ENCODE measurements at regions not wholly inside any gene's neighbourhood (a gene's known extent, or its start where the extent isn't known, plus 50 kb on each side); places are given as distances from the start of the nearest gene placed in this dataset.
"Not testable (repeated sequence)": the region's sequence is repeated elsewhere in the genome, so short reads cannot be mapped to it uniquely, and the experiment has no call there.

DNA sequence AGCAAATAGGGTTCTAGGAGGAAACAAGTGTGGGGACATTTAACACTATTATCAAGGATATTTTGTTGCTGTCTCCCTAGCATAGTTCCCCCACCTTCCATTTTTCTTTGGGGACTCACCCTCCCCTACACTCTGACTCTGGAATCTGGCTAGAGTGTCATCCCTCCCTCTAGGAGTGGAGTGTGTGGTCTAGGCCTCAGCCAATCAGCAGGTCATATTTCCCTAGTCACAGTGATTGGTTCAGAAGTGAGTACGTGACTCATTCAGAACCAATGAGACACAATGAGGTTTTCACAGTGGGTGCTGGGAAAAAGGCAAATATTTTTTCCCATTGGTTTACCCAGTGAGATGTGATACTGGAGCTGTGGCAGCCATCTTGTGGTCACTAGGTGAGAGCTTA lies 234.4 kb downstream of the SHQ1 start:
- no peak overlapping the region for H3K27ac Mint-ChIP-seq
- peaks cover 2% of the 10 kb centered on the region for H3K36me3 Mint-ChIP-seq (ENCODE audit: low read depth)
- H3K9me3 Mint-ChIP-seq: peaks cover 5% of the 10 kb centered on the region
- no peak overlapping the region for H3K4me3 Mint-ChIP-seq
- no peak for DNase-seq
- no peaks in the 10 kb centered on the region for H3K27me3 Mint-ChIP-seq
- peaks cover 5% of the 10 kb centered on the region for H3K4me1 Mint-ChIP-seq
- CTCF ChIA-PET: interaction anchor here (1.3 kb wide), 1 partner anchor 738 kb away, joined by 3 read pairs; no protein-coding TSS in a partner anchor
- POLR2A ChIA-PET: no interaction called here

- CTCF ChIA-PET; POLR2A ChIA-PET; H3K36me3 Mint-ChIP-seq (ENCODE audit: low read depth): not testable (repeated sequence)
Observed at GRCh38 chr3:72609114-72609513, 239.1 kb downstream of the SHQ1 start.

GRCh38 chr3:72606005-72606800 lies 242.0 kb downstream of the SHQ1 start:
- POLR2A ChIA-PET: no interaction called here

More at GRCh38 chr3:72609114-72609513, 239.1 kb downstream of the SHQ1 start:
- not testable (repeated sequence) for H3K9me3 Mint-ChIP-seq, H3K27me3 Mint-ChIP-seq, DNase-seq, H3K4me1 Mint-ChIP-seq, H3K4me3 Mint-ChIP-seq, H3K27ac Mint-ChIP-seq

GRCh38 chr3:72604328-72604727 lies 243.9 kb downstream of the SHQ1 start:
- POLR2A ChIA-PET: no interaction called here
- Mint-ChIP-seq H3K27ac (no peak overlapping the region), H3K4me3 (no peak overlapping the region), H3K4me1 (no peaks in the 10 kb centered on the region), H3K9me3 (peaks cover 3% of the 10 kb centered on the region), H3K36me3 (ENCODE audit: low read depth) (no peaks in the 10 kb centered on the region), H3K27me3 (peaks cover 1% of the 10 kb centered on the region)
- no peak for DNase-seq
- CTCF ChIA-PET: no interaction called here

More at GRCh38 chr3:72606005-72606800, 242.0 kb downstream of the SHQ1 start:
- H3K9me3 Mint-ChIP-seq: peaks cover 3% of the 10 kb centered on the region
- peaks cover 1% of the 10 kb centered on the region for H3K27me3 Mint-ChIP-seq
- no peaks in the 10 kb centered on the region for H3K4me1 Mint-ChIP-seq
- no peak for DNase-seq
- H3K4me3 Mint-ChIP-seq: no peak overlapping the region
- H3K36me3 Mint-ChIP-seq (ENCODE audit: low read depth): no peaks in the 10 kb centered on the region
- no peak overlapping the region for H3K27ac Mint-ChIP-seq
- CTCF ChIA-PET: no interaction called here

GRCh38 chr3:72601983-72602750 lies 246.1 kb downstream of the SHQ1 start:
- Mint-ChIP-seq H3K36me3 (ENCODE audit: low read depth) (no peaks in the 10 kb centered on the region), H3K4me3 (no peak overlapping the region), H3K9me3 (no peaks in the 10 kb centered on the region), H3K27me3 (peaks cover 1% of the 10 kb centered on the region), H3K27ac (no peak overlapping the region), H3K4me1 (no peaks in the 10 kb centered on the region)
- no peak for DNase-seq
- ChIA-PET CTCF (no interaction called here), POLR2A (no interaction called here)

DNA sequence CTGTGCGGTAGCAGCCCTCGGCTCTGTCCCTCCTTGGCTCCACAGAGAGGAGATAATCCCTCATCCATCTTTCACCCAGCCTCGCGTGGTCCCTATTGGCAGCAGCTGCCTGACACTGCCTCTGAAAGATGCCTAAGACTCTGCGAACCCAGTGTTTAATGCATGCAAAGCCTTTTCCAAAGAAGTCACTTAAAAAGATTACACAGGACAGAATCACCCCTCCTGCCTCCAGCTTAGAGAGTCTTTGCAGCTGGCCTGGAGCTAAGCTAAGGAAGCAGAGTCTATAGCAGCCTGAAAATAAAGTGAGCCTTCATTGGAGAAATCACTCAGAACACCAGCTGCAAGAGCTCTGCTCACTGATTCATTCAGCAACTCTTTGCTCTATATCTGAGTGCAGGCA lies 247.2 kb downstream of the SHQ1 start:
- Mint-ChIP-seq H3K9me3 (no peaks in the 10 kb centered on the region), H3K27me3 (peaks cover 1% of the 10 kb centered on the region), H3K4me1 (no peaks in the 10 kb centered on the region), H3K27ac (no peak overlapping the region), H3K4me3 (no peak overlapping the region), H3K36me3 (ENCODE audit: low read depth) (no peaks in the 10 kb centered on the region)
- ChIA-PET CTCF (no interaction called here), POLR2A (no interaction called here)
- DNase-seq: no peak

DNA sequence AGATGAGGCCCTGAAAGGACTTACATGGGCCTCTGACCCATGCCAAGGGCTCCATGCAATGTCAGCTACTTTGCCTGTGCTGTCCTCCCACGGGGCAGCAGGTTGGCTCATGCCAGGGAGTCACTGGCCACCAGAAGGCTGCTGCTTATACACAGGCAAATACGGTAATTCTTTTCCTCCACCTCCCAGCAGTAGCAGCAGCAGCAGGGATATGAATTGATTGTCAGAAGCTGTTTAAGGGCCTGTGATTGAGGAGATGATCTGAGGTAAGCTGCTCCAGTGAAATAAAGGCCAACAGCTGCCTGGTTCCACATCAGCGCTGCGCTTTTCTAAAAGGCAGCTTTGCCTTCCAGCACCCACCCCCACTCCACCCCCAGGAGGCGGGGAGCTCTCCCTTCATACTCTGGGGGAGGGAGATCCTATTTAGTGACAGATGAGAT lies 250.5 kb downstream of the SHQ1 start:
- ChIA-PET CTCF (no interaction called here), POLR2A (no interaction called here)
- no peak for DNase-seq
- H3K27ac Mint-ChIP-seq: no peak overlapping the region
- H3K4me3 Mint-ChIP-seq: no peak overlapping the region
- peaks cover under 1% of the 10 kb centered on the region for H3K27me3 Mint-ChIP-seq
- no peaks in the 10 kb centered on the region for H3K36me3 Mint-ChIP-seq (ENCODE audit: low read depth)
- H3K4me1 Mint-ChIP-seq: no peaks in the 10 kb centered on the region
- no peaks in the 10 kb centered on the region for H3K9me3 Mint-ChIP-seq

DNA sequence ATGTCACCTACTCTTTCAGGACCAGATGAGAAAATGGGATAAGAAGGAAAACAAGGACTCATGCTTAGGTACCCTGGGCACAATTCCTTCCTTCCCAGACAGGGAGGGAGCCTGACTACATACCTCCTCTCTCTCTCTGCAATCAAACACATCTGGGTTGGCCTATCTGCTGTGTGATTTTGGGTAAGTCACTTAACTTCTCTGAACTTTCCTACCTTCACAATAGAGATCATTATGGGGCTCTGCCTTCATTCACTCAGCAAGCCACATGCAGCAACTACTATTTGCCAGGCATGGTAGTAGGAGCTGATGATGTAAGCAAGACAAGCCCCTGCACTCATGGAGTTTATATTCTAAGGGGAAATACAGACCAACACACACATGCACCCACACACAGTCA lies 251.2 kb downstream of the SHQ1 start:
- ChIA-PET CTCF (no interaction called here), POLR2A (no interaction called here)
- no peak for DNase-seq
- Mint-ChIP-seq H3K27ac (no peak overlapping the region), H3K4me1 (no peaks in the 10 kb centered on the region), H3K4me3 (no peak overlapping the region), H3K27me3 (no peaks in the 10 kb centered on the region), H3K9me3 (no peaks in the 10 kb centered on the region), H3K36me3 (ENCODE audit: low read depth) (no peaks in the 10 kb centered on the region)

- no peak overlapping the region for H3K4me3 Mint-ChIP-seq
- CTCF ChIA-PET: no interaction called here
- H3K27me3 Mint-ChIP-seq: no peaks in the 10 kb centered on the region
- H3K9me3 Mint-ChIP-seq: no peaks in the 10 kb centered on the region
- POLR2A ChIA-PET: no interaction called here
- H3K4me1 Mint-ChIP-seq: no peaks in the 10 kb centered on the region
- no peak overlapping the region for H3K27ac Mint-ChIP-seq
- no peak for DNase-seq
- H3K36me3 Mint-ChIP-seq (ENCODE audit: low read depth): no peaks in the 10 kb centered on the region
Observed at GRCh38 chr3:72595927-72596610, 252.2 kb downstream of the SHQ1 start.

GRCh38 chr3:72595376-72595775 lies 252.9 kb downstream of the SHQ1 start:
- no peaks in the 10 kb centered on the region for H3K27me3 Mint-ChIP-seq
- H3K36me3 Mint-ChIP-seq (ENCODE audit: low read depth): no peaks in the 10 kb centered on the region
- no peak for DNase-seq
- no peaks in the 10 kb centered on the region for H3K9me3 Mint-ChIP-seq
- no peak overlapping the region for H3K4me3 Mint-ChIP-seq
- no peaks in the 10 kb centered on the region for H3K4me1 Mint-ChIP-seq
- CTCF ChIA-PET: no interaction called here
- POLR2A ChIA-PET: no interaction called here
- H3K27ac Mint-ChIP-seq: no peak overlapping the region

DNA sequence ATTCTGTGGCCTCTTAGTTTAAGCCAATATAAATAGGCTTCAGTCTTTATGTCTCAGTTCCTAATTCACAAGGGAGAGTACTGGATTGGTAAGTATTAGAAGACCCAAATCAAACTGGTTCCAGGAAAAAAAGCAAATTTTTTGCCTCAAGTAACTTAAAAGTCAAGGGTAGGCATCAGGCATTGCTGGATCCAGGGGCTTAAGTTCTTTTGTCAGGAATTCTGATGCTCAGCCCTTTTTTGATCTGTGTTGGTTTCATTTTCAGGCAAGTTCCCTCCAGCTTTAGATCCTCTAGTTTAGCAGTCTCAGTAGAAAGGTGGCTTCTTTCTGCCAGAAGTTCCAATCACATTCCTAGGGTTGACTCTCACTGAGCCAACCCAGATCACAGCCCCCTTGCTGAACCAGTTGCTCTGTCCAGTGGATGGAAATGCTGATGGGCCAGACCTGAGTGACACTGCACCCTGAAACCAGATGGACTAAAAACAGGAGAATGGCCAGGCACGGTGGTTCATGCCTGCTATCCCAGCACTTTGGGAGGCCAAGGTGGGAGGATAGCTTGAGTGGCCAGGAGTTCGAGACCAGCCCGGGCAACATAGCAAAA lies 253.5 kb downstream of the SHQ1 start:
- H3K36me3 Mint-ChIP-seq (ENCODE audit: low read depth): no peaks in the 10 kb centered on the region
- H3K4me1 Mint-ChIP-seq: no peaks in the 10 kb centered on the region
- no peak for DNase-seq
- CTCF ChIA-PET: no interaction called here
- H3K27me3 Mint-ChIP-seq: no peaks in the 10 kb centered on the region
- H3K9me3 Mint-ChIP-seq: no peaks in the 10 kb centered on the region
- no peak overlapping the region for H3K27ac Mint-ChIP-seq
- POLR2A ChIA-PET: no interaction called here
- no peak overlapping the region for H3K4me3 Mint-ChIP-seq

DNA sequence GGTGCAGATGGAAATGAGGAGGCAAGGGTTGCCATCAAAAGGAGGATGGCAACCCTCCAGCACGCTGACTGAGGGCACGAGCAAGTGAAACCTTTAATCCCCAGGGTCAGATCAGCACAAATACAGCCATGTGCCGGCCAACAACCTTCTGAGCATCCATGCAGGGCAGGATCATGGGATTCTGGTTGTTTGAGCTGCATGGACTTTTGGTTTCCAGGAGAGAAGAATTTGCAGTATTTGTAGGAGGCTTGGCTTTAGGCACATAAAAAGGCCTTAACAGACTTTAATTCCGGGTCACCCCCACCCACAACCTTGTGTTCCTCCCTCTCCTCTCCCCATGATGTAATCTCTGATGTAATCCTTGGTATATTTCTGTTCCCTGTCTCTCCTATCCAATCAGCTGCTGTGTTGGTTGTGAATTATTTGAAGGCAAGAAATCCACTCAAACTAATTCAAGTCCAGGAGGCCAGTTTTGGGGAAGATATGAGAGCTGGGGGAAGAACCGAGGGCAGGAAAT lies 254.3 kb downstream of the SHQ1 start:
- Mint-ChIP-seq H3K27me3 (no peaks in the 10 kb centered on the region), H3K4me3 (no peak overlapping the region), H3K36me3 (ENCODE audit: low read depth) (no peaks in the 10 kb centered on the region), H3K9me3 (no peaks in the 10 kb centered on the region), H3K4me1 (no peaks in the 10 kb centered on the region), H3K27ac (no peak overlapping the region)
- POLR2A ChIA-PET: no interaction called here
- CTCF ChIA-PET: no interaction called here
- no peak for DNase-seq
